NAMALWA (cell line): ENCODE measurements at regions not wholly inside any gene's neighbourhood (a gene's known extent, or its start where the extent isn't known, plus 50 kb on each side); places are given as distances from the start of the nearest gene placed in this dataset.
A peak's percentile ranks its signal among the peaks of the same experiment; 100 is the strongest.

Experiments used
- DNase-seq: peaks from one replicate; pipeline ENCODE4 v3.0.0-alpha.2; 2015; ENCODE audit warnings: low spot score

- no peak for DNase-seq
These were observed 333.2 kb downstream of the RPS24 start for GRCh38 chr10:78366663-78367411.

GRCh38 chr10:78367751-78368150 lies 334.1 kb downstream of the RPS24 start:
- DNase-seq: no peak

- no peak for DNase-seq
These were observed 337.5 kb downstream of the RPS24 start for GRCh38 chr10:78371136-78371535.

- no peak for DNase-seq
These were observed 339.1 kb downstream of the RPS24 start for GRCh38 chr10:78372806-78373205.

GRCh38 chr10:78374331-78375028 lies 340.8 kb downstream of the RPS24 start:
- no peak for DNase-seq

GRCh38 chr10:78375854-78376785 lies 342.5 kb downstream of the RPS24 start:
- DNase-seq: no peak

- DNase-seq: no peak
These were observed 343.7 kb downstream of the RPS24 start for GRCh38 chr10:78377356-78377755.

GRCh38 chr10:78378192-78378591 lies 344.5 kb downstream of the RPS24 start:
- DNase-seq: no peak

GRCh38 chr10:78381107-78381506 lies 347.4 kb downstream of the RPS24 start:
- DNase-seq: peak; percentile 2

GRCh38 chr10:78382047-78382446 lies 348.4 kb downstream of the RPS24 start:
- DNase-seq: no peak

GRCh38 chr10:78382772-78383171 lies 349.1 kb downstream of the RPS24 start:
- no peak for DNase-seq

- no peak for DNase-seq
These were observed 349.9 kb downstream of the RPS24 start for GRCh38 chr10:78383378-78384048.

GRCh38 chr10:78384049-78384431 lies 350.4 kb downstream of the RPS24 start:
- DNase-seq: no peak

- DNase-seq: no peak
These were observed 351.9 kb downstream of the RPS24 start for GRCh38 chr10:78385599-78385998.

- no peak for DNase-seq
These were observed 352.8 kb downstream of the RPS24 start for GRCh38 chr10:78386509-78386908.

GRCh38 chr10:78388331-78389050 lies 354.8 kb downstream of the RPS24 start:
- DNase-seq: no peak

GRCh38 chr10:78389419-78389818 lies 355.8 kb downstream of the RPS24 start:
- DNase-seq: no peak

GRCh38 chr10:78390051-78390450 lies 356.4 kb downstream of the RPS24 start:
- DNase-seq: no peak

GRCh38 chr10:78390817-78391216 lies 357.2 kb downstream of the RPS24 start:
- no peak for DNase-seq

- DNase-seq: no peak
These were observed 357.9 kb downstream of the RPS24 start for GRCh38 chr10:78391585-78391984.

- DNase-seq: no peak
These were observed 358.5 kb downstream of the RPS24 start for GRCh38 chr10:78392197-78392596.
